HFFc6 (cell line): ENCODE measurements at regions not wholly inside any gene's neighbourhood (a gene's known extent, or its start where the extent isn't known, plus 50 kb on each side); places are given as distances from the start of the nearest gene placed in this dataset.

ENCODE experiments used
- DNase-seq: peaks from one replicate; pipeline ENCODE4 v3.0.0-alpha.2; 2018
- H3K27ac Mint-ChIP-seq: 2 replicates; pipeline ENCODE4 v1.8.0; 2020; ENCODE audit warnings: mild to moderate bottlenecking, mixed read lengths
- H3K27me3 Mint-ChIP-seq: 2 replicates; pipeline ENCODE4 v1.8.0; 2021; ENCODE audit warnings: mild to moderate bottlenecking, moderate library complexity, mixed read lengths; ENCODE audit not compliant: insufficient read depth
- H3K36me3 Mint-ChIP-seq: 2 replicates; pipeline ENCODE4 v1.8.0; 2021; ENCODE audit warnings: low read depth, mixed read lengths
- H3K4me1 Mint-ChIP-seq: 2 replicates; pipeline ENCODE4 v1.8.0; 2020; ENCODE audit warnings: low read depth, mixed read lengths
- H3K4me3 Mint-ChIP-seq: 2 replicates; pipeline ENCODE4 v1.8.0; 2020; ENCODE audit warnings: mild to moderate bottlenecking, moderate library complexity, mixed read lengths
- H3K9me3 Mint-ChIP-seq: 2 replicates; pipeline ENCODE4 v1.8.0; 2020; ENCODE audit warnings: mild to moderate bottlenecking, mixed read lengths
- TF ChIP-seq, protein P1 (sequence below): fragments of 200-600 bp; sonication (generic); IDR thresholded peaks from 2 replicates; pipeline ENCODE4 v1.5.0; 2021; ENCODE audit warnings: antibody characterized with exemption, mild to moderate bottlenecking

DNA sequence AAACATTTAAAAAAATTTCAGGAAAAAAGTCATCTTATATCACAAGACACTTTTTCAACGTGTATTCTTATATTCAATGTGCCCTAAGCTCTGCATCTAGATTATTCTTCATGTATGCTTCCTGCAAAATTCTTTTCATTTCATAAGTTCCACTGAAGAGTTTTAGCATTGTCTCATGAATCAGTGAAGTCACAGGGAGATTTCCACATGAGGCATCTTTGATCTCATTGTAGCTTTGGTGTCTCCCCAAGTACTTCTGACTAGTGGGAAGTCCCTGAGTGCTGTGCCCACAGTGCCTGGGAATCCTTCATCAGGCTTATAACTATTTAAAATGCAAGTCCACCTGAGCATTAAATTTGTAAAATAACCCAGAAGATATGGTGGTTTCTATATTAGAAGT, 123.8 kb downstream of the MAD2L1 start:
- no peaks in the 10 kb centered on the region for H3K4me1 Mint-ChIP-seq
- H3K27me3 Mint-ChIP-seq, result no peaks in the 10 kb centered on the region; the same call in 1 of the 2 replicates
- H3K9me3 Mint-ChIP-seq, result no peaks in the 10 kb centered on the region
- DNase-seq, result no peak
- no peaks in the 10 kb centered on the region for H3K36me3 Mint-ChIP-seq
- no peak overlapping the region for H3K4me3 Mint-ChIP-seq
- TF ChIP-seq, protein P1, sequence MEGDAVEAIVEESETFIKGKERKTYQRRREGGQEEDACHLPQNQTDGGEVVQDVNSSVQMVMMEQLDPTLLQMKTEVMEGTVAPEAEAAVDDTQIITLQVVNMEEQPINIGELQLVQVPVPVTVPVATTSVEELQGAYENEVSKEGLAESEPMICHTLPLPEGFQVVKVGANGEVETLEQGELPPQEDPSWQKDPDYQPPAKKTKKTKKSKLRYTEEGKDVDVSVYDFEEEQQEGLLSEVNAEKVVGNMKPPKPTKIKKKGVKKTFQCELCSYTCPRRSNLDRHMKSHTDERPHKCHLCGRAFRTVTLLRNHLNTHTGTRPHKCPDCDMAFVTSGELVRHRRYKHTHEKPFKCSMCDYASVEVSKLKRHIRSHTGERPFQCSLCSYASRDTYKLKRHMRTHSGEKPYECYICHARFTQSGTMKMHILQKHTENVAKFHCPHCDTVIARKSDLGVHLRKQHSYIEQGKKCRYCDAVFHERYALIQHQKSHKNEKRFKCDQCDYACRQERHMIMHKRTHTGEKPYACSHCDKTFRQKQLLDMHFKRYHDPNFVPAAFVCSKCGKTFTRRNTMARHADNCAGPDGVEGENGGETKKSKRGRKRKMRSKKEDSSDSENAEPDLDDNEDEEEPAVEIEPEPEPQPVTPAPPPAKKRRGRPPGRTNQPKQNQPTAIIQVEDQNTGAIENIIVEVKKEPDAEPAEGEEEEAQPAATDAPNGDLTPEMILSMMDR, result no peak
- no peak overlapping the region for H3K27ac Mint-ChIP-seq

- H3K4me1 Mint-ChIP-seq, result no peaks in the 10 kb centered on the region
- TF ChIP-seq, protein P1, result no peak
- no peak for DNase-seq
- no peaks in the 10 kb centered on the region for H3K9me3 Mint-ChIP-seq
- no peaks in the 10 kb centered on the region; the same call in 1 of the 2 replicates for H3K27me3 Mint-ChIP-seq
- H3K4me3 Mint-ChIP-seq, result no peak overlapping the region
- H3K27ac Mint-ChIP-seq, result no peak overlapping the region
- no peaks in the 10 kb centered on the region for H3K36me3 Mint-ChIP-seq
These were observed 126.1 kb downstream of the MAD2L1 start for GRCh38 chr4:119940557-119940956.

- DNase-seq, result no peak
- Mint-ChIP-seq H3K9me3 (no peaks in the 10 kb centered on the region), H3K36me3 (no peaks in the 10 kb centered on the region), H3K27ac (no peak overlapping the region), H3K4me1 (no peaks in the 10 kb centered on the region), H3K4me3 (no peak overlapping the region), H3K27me3 (no peaks in the 10 kb centered on the region; the same call in 1 of the 2 replicates)
- TF ChIP-seq, protein P1, result no peak
These were observed 127.3 kb downstream of the MAD2L1 start for GRCh38 chr4:119939071-119939995.

DNA sequence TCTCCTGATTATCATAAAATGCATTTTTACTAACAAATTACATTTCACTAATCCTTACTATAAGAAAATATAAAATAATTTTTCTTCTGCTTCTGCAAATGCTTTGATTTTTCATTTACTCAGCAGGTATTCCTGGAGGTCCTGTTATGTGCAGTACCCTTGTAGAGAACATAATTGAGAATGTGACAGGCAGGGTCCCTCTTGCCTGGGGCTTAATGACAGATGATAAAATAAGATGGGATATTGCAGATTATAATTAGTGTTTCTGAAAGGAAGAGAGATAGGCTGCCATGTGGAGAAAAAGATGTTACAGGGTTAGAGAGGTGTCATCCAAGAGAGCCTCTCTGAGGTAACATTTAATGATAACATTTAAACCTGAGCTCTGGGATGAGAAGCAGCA, 128.9 kb downstream of the MAD2L1 start:
- Mint-ChIP-seq H3K27ac (no peak overlapping the region), H3K9me3 (no peaks in the 10 kb centered on the region), H3K4me1 (no peaks in the 10 kb centered on the region), H3K4me3 (no peak overlapping the region), H3K36me3 (no peaks in the 10 kb centered on the region), H3K27me3 (peaks cover 3% of the 10 kb centered on the region; the same call in 1 of the 2 replicates)
- TF ChIP-seq, protein P1, result no peak
- no peak for DNase-seq

DNA sequence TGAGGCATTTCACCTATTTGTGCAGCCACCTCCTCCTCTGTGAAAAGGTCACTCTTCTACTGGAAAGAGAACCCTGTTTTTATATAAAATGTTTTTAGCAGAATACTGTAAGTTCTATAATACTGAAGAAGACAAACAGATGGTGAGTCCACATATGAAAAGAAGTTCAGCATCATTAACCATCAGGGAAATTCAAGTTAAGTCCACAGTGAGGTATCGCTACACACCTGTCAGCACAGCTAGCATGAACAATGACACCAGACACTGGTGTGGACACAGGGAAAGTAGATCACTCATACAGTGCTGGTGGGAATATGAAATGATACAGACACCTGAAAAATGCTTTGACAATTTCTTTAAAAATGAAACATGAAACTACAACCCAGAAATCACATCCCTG, 133.0 kb downstream of the MAD2L1 start:
- H3K27me3 Mint-ChIP-seq, result peaks cover 3% of the 10 kb centered on the region; the same call in 1 of the 2 replicates
- TF ChIP-seq, protein P1, result no peak
- H3K27ac Mint-ChIP-seq, result no peak overlapping the region
- H3K9me3 Mint-ChIP-seq, result no peaks in the 10 kb centered on the region
- no peak for DNase-seq
- H3K4me3 Mint-ChIP-seq, result no peak overlapping the region
- H3K36me3 Mint-ChIP-seq, result no peaks in the 10 kb centered on the region
- no peaks in the 10 kb centered on the region for H3K4me1 Mint-ChIP-seq
